DND-41 (cell line): ENCODE measurements at regions not wholly inside any gene's neighbourhood (a gene's known extent, or its start where the extent isn't known, plus 50 kb on each side); places are given as distances from the start of the nearest gene placed in this dataset.

Experiments
- EZH2 ChIP-seq: IDR thresholded peaks from 3 replicates; pipeline ENCODE4 v1.6.1; 2012; ENCODE audit warnings: borderline replicate concordance, low read depth, mild to moderate bottlenecking, moderate library complexity, low read length, inconsistent platforms; ENCODE audit not compliant: severe bottlenecking
- TF ChIP-seq, protein P1 (sequence below): IDR thresholded peaks from 2 replicates; pipeline ENCODE4 v1.5.1; 2012; ENCODE audit warnings: borderline replicate concordance, low read length, moderate library complexity, mild to moderate bottlenecking; ENCODE audit not compliant: poor library complexity, severe bottlenecking; ENCODE audit errors: extremely low read depth

DNA sequence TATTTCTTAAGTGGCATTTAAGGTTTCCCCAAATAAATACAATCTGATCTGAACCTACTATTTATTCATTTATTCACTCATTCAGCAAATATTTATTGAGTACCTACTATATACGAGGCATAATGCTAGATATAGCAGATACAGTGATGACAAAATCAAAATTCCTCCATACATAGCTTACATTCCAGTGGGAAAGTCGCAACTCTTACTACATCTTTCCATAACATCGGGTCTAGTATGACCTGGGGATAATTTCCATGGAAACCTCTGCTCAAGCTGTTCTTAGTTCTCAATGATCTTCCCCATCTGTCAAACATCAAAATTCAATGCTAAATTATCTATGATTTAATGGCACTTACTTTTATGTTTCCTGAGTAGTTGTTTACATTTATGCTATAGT is 70.8 kb upstream of the PRKACB start:
- TF ChIP-seq, protein P1, sequence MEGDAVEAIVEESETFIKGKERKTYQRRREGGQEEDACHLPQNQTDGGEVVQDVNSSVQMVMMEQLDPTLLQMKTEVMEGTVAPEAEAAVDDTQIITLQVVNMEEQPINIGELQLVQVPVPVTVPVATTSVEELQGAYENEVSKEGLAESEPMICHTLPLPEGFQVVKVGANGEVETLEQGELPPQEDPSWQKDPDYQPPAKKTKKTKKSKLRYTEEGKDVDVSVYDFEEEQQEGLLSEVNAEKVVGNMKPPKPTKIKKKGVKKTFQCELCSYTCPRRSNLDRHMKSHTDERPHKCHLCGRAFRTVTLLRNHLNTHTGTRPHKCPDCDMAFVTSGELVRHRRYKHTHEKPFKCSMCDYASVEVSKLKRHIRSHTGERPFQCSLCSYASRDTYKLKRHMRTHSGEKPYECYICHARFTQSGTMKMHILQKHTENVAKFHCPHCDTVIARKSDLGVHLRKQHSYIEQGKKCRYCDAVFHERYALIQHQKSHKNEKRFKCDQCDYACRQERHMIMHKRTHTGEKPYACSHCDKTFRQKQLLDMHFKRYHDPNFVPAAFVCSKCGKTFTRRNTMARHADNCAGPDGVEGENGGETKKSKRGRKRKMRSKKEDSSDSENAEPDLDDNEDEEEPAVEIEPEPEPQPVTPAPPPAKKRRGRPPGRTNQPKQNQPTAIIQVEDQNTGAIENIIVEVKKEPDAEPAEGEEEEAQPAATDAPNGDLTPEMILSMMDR: no peak
- TF ChIP-seq EZH2: no peak
